ENCODE measurements at regions not wholly inside any gene's neighbourhood (a gene's known extent, or its start where the extent isn't known, plus 50 kb on each side); places are given as distances from the start of the nearest gene placed in this dataset.

DNA sequence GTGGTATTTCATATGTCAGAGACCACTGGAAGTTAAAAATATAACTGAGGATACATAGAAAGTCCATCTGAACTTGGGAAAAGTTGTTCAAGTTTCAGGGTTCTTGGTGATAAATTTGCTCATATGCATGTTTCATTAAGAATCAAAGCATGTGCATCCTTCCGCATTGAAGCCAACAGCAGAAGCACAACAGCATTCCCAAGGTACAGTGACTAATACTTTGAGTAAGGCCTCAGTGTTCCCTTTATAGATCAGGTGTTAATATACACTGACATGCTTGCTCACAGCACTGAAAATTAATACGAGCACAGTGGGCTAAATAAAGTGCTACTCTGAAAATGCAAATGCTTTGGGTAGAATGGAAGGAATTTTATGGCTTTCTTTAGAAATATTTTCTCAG lies 691.1 kb downstream of the METTL15 start:
- Mint-ChIP-seq H3K4me3 (no peak overlapping the region), H3K27ac (no peak overlapping the region), H3K4me1 (ENCODE audit: low read depth) (no peaks in the 10 kb centered on the region), H3K27me3 (no peaks in the 10 kb centered on the region), H3K9me3 (peaks cover 9% of the 10 kb centered on the region), H3K36me3 (ENCODE audit: low read depth) (no peaks in the 10 kb centered on the region)
- ChIA-PET POLR2A (no interaction called here), CTCF (no interaction called here)
- Histone ChIP-seq H3K4me1 (ENCODE audit: insufficient read depth, low read length) (no peaks in the 10 kb centered on the region), H3K36me3 (ENCODE audit: insufficient read depth, low read length) (no peaks in the 10 kb centered on the region), H3K27ac (ENCODE audit: low read depth in 1 of 2, low read length in 2 of 2) (no peak overlapping the region), H3K4me3 (ENCODE audit: low read length) (no peak overlapping the region), H3K27me3 (ENCODE audit: control insufficient read depth in 1 of 2, insufficient read depth in 2 of 2, low read length in 2 of 2) (no peaks in the 10 kb centered on the region), H3K9me3 (ENCODE audit: control insufficient read depth in 1 of 2, insufficient read depth in 1 of 2, low read length in 2 of 2) (peaks cover 0 to 4% of the 10 kb centered on the region in 2 experiments)
- no peak for DNase-seq
- TF ChIP-seq, protein P1, sequence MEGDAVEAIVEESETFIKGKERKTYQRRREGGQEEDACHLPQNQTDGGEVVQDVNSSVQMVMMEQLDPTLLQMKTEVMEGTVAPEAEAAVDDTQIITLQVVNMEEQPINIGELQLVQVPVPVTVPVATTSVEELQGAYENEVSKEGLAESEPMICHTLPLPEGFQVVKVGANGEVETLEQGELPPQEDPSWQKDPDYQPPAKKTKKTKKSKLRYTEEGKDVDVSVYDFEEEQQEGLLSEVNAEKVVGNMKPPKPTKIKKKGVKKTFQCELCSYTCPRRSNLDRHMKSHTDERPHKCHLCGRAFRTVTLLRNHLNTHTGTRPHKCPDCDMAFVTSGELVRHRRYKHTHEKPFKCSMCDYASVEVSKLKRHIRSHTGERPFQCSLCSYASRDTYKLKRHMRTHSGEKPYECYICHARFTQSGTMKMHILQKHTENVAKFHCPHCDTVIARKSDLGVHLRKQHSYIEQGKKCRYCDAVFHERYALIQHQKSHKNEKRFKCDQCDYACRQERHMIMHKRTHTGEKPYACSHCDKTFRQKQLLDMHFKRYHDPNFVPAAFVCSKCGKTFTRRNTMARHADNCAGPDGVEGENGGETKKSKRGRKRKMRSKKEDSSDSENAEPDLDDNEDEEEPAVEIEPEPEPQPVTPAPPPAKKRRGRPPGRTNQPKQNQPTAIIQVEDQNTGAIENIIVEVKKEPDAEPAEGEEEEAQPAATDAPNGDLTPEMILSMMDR (IDR thresholded peaks at IDR 0.05) = no peak
- no peak for ATAC-seq (ENCODE audit: poor library complexity)
- intact Hi-C loops (cut with DNase I, micrococcal nuclease) = loop anchor here in 1 of 2 experiments (5.0 kb wide), 1 partner anchor 763 kb away; no protein-coding TSS in a partner anchor

DNA sequence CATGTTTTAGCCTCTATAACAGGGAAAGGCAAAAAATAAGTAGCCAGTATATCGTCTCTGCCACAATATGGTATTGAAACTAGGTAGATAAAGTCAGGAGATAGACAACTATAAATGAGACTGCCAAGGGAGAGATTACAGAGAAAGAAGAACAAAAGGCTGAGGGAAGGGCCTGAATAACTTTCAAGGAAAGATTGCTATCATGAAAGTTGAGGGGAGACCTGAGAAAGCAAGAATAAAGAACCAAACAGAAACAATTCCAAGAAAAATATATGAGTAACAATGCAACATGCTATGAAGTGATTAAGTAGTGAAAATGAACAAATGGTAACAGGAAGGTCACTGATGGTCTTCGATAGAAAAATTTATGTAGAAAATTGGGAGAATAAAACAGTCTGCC lies 690.1 kb downstream of the METTL15 start:
- H3K27me3 ChIP-seq (ENCODE audit: control insufficient read depth in 1 of 2, insufficient read depth in 2 of 2, low read length in 2 of 2) = no peaks in the 10 kb centered on the region
- peaks cover 0 to 7% of the 10 kb centered on the region in 2 experiments for H3K9me3 ChIP-seq (ENCODE audit: control insufficient read depth in 1 of 2, insufficient read depth in 1 of 2, low read length in 2 of 2)
- ChIA-PET POLR2A (no interaction called here), CTCF (no interaction called here)
- Mint-ChIP-seq H3K9me3 (peaks cover 9% of the 10 kb centered on the region), H3K27ac (no peak overlapping the region), H3K4me1 (ENCODE audit: low read depth) (no peaks in the 10 kb centered on the region), H3K4me3 (no peak overlapping the region), H3K27me3 (no peaks in the 10 kb centered on the region), H3K36me3 (ENCODE audit: low read depth) (no peaks in the 10 kb centered on the region)
- intact Hi-C loops (cut with DNase I, micrococcal nuclease) = loop anchor here in 1 of 2 experiments (5.0 kb wide), 1 partner anchor 764 kb away; no protein-coding TSS in a partner anchor
- ATAC-seq (ENCODE audit: poor library complexity) = no peak
- TF ChIP-seq, protein P1 (IDR thresholded peaks at IDR 0.05) = no peak
- H3K36me3 ChIP-seq (ENCODE audit: insufficient read depth, low read length) = no peaks in the 10 kb centered on the region
- no peak overlapping the region for H3K27ac ChIP-seq (ENCODE audit: low read depth in 1 of 2, low read length in 2 of 2)
- no peak overlapping the region for H3K4me3 ChIP-seq (ENCODE audit: low read length)
- no peak for DNase-seq
- H3K4me1 ChIP-seq (ENCODE audit: insufficient read depth, low read length) = no peaks in the 10 kb centered on the region

DNA sequence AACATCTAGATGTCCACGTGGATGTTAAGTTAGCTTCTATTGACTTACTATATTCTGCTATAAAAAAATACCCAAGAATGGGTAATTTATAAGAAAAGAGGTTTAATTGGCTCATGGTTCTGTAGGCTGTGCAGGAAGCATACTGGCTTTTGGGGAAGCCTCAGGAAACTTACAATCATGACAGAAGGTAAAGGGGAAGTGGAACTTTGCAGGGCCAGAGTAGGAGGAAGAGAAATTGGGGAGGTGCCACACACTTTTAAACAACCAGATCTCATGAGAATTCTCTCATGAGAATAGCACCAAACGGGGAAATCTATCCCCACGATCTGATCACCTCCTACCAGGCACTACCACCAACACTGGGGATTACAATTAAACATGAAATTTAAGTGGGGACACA lies 689.3 kb downstream of the METTL15 start:
- ChIA-PET CTCF (no interaction called here), POLR2A (no interaction called here)
- H3K36me3 Mint-ChIP-seq (ENCODE audit: low read depth) = no peaks in the 10 kb centered on the region
- Histone ChIP-seq H3K4me3 (ENCODE audit: low read length) (no peak overlapping the region), H3K9me3 (ENCODE audit: control insufficient read depth in 1 of 2, insufficient read depth in 1 of 2, low read length in 2 of 2) (peaks cover 0 to 15% of the 10 kb centered on the region in 2 experiments), H3K27me3 (ENCODE audit: control insufficient read depth in 1 of 2, insufficient read depth in 2 of 2, low read length in 2 of 2) (no peaks in the 10 kb centered on the region), H3K4me1 (ENCODE audit: insufficient read depth, low read length) (no peaks in the 10 kb centered on the region), H3K27ac (ENCODE audit: low read depth in 1 of 2, low read length in 2 of 2) (no peak overlapping the region), H3K36me3 (ENCODE audit: insufficient read depth, low read length) (no peaks in the 10 kb centered on the region)
- peaks cover 3% of the 10 kb centered on the region for H3K9me3 Mint-ChIP-seq
- DNase-seq (no peak), ATAC-seq (ENCODE audit: poor library complexity) (no peak)
- H3K27ac Mint-ChIP-seq = no peak overlapping the region
- no peaks in the 10 kb centered on the region for H3K27me3 Mint-ChIP-seq
- no peak overlapping the region for H3K4me3 Mint-ChIP-seq
- TF ChIP-seq, protein P1 (IDR thresholded peaks at IDR 0.05) = no peak
- intact Hi-C loops (cut with DNase I, micrococcal nuclease) = loop anchor here in 1 of 2 experiments (5.0 kb wide), 1 partner anchor 765 kb away; no protein-coding TSS in a partner anchor
- H3K4me1 Mint-ChIP-seq (ENCODE audit: low read depth) = no peaks in the 10 kb centered on the region

Measured in CD4-positive, alpha-beta T cell (primary cell).